Activated CD8-positive, alpha-beta T cell treated with anti-CD3 and anti-CD28 coated beads for 36 hours (primary cell): ENCODE measurements at regions not wholly inside any gene's neighbourhood (a gene's known extent, or its start where the extent isn't known, plus 50 kb on each side); places are given as distances from the start of the nearest gene placed in this dataset.

Experiments
- ATAC-seq: fragments of 200-7000 bp; cut with Tn5 transposase; one replicate; pipeline ENCODE4 v1.10.0; 2021; ENCODE audit warnings: mild to moderate bottlenecking, moderate library complexity
- CTCF ChIA-PET: fragments of 350-600 bp; sonication (Branson Sonifier 250); formaldehyde crosslinking; loops from one replicate; lab custom pipeline; 2021; ENCODE audit warnings: antibody characterized with exemption; lab: Charles Lee
- POLR2A ChIA-PET: fragments of 350-600 bp; sonication (Branson Sonifier 250); formaldehyde crosslinking; loops from one replicate; lab custom pipeline; 2021; ENCODE audit warnings: antibody characterized with exemption; lab: Charles Lee
- DNase-seq: peaks from one replicate; pipeline ENCODE4 v3.0.0-alpha.2; 2020
- H3K27ac Mint-ChIP-seq: one replicate; pipeline ENCODE4 v1.8.0; 2021; ENCODE audit warnings: mild to moderate bottlenecking, mixed read lengths
- H3K27me3 Mint-ChIP-seq: one replicate; pipeline ENCODE4 v1.8.0; 2021; ENCODE audit warnings: mixed read lengths
- H3K36me3 Mint-ChIP-seq: one replicate; pipeline ENCODE4 v1.8.0; 2021; ENCODE audit warnings: low read depth, mixed read lengths
- H3K4me1 Mint-ChIP-seq: one replicate; pipeline ENCODE4 v1.8.0; 2021; ENCODE audit warnings: low read depth, mixed read lengths
- H3K4me3 Mint-ChIP-seq: one replicate; pipeline ENCODE4 v1.8.0; 2021; ENCODE audit warnings: mild to moderate bottlenecking, moderate library complexity, mixed read lengths
- H3K9me3 Mint-ChIP-seq: one replicate; pipeline ENCODE4 v1.8.0; 2021; ENCODE audit warnings: mixed read lengths
- intact Hi-C: fragments of 100-400 bp; cut with micrococcal nuclease; formaldehyde crosslinking; loops from one replicate; pipeline ENCODE4 v1.10.0; 2022
- TF ChIP-seq, protein P1 (sequence below): fragments of 200-600 bp; IDR thresholded peaks from one replicate; pipeline ENCODE4 v1.8.0; 2022; ENCODE audit warnings: antibody characterized with exemption, mild to moderate bottlenecking

DNA sequence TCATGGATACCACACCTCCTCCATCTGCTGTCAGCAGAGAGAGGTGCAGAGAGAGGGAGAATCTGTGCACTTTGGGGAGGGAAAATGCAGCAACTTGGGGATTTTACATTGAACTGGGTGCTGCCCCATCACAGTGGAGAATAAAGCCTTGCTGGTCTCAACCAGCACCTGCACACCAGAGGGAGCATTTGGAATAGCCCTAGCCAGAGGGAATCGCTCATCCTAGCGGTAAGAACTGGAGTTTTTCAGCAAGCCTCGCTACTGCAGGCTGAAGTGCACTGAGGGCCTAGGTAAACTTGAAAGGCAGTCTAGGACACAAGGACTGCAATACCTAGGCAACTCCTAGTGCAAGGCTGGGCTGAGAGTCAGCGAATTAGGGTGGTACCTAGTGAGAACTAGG is 148.7 kb downstream of the KDR start:
- intact Hi-C loops, result loop anchor here (10.0 kb wide), 1 partner anchor 198 kb away; no protein-coding TSS in a partner anchor
- H3K27me3 Mint-ChIP-seq, result peaks cover 13% of the 10 kb centered on the region
- H3K4me3 Mint-ChIP-seq, result no peak overlapping the region
- peaks cover 1% of the 10 kb centered on the region for H3K9me3 Mint-ChIP-seq
- ATAC-seq (no peak), DNase-seq (no peak)
- H3K27ac Mint-ChIP-seq, result no peak overlapping the region
- H3K36me3 Mint-ChIP-seq, result no peaks in the 10 kb centered on the region
- ChIA-PET CTCF (no interaction called here), POLR2A (no interaction called here)
- H3K4me1 Mint-ChIP-seq, result no peaks in the 10 kb centered on the region
- TF ChIP-seq, protein P1, sequence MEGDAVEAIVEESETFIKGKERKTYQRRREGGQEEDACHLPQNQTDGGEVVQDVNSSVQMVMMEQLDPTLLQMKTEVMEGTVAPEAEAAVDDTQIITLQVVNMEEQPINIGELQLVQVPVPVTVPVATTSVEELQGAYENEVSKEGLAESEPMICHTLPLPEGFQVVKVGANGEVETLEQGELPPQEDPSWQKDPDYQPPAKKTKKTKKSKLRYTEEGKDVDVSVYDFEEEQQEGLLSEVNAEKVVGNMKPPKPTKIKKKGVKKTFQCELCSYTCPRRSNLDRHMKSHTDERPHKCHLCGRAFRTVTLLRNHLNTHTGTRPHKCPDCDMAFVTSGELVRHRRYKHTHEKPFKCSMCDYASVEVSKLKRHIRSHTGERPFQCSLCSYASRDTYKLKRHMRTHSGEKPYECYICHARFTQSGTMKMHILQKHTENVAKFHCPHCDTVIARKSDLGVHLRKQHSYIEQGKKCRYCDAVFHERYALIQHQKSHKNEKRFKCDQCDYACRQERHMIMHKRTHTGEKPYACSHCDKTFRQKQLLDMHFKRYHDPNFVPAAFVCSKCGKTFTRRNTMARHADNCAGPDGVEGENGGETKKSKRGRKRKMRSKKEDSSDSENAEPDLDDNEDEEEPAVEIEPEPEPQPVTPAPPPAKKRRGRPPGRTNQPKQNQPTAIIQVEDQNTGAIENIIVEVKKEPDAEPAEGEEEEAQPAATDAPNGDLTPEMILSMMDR, result no peak

DNA sequence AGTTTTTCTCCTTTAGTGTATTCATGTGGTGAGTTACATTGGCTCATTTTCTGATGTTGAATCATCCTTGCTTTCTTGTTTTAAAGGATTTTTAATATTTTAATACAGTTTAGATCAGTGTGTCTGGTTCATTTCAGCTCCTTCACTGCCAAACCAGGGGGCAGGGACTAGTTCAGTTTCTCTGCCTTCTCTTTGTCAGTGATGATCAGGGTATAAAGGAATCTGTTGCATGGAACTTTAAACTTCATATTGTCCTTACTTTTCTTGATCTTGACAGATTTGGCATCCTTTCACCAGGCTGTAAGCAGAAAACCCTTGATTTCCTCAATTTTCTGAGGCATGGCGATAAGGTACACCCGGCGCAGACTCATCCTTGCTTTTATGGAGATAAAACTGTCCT is 149.4 kb downstream of the KDR start:
- H3K27me3 Mint-ChIP-seq, result peaks cover 13% of the 10 kb centered on the region
- TF ChIP-seq, protein P1, result no peak
- no peaks in the 10 kb centered on the region for H3K36me3 Mint-ChIP-seq
- H3K4me1 Mint-ChIP-seq, result no peaks in the 10 kb centered on the region
- ChIA-PET CTCF (no interaction called here), POLR2A (no interaction called here)
- H3K27ac Mint-ChIP-seq, result no peak overlapping the region
- DNase-seq, result no peak
- ATAC-seq, result no peak
- no peak overlapping the region for H3K4me3 Mint-ChIP-seq
- peaks cover 1% of the 10 kb centered on the region for H3K9me3 Mint-ChIP-seq
- intact Hi-C loops, result loop anchor here (10.0 kb wide), 1 partner anchor 199 kb away; no protein-coding TSS in a partner anchor

- TF ChIP-seq, protein P1, result no peak
- no peaks in the 10 kb centered on the region for H3K9me3 Mint-ChIP-seq
- DNase-seq, result no peak
- intact Hi-C loops, result loop anchor here (5.0 to 10.0 kb wide), 2 partner anchors 201 to 349 kb away; no protein-coding TSS in a partner anchor
- no peaks in the 10 kb centered on the region for H3K36me3 Mint-ChIP-seq
- POLR2A ChIA-PET, result no interaction called here
- no peak for ATAC-seq
- CTCF ChIA-PET, result interaction anchor here (1.5 to 3.4 kb wide), 3 partner anchors 17 to 348 kb away, joined by 5 to 16 read pairs (median 7); no protein-coding TSS in a partner anchor
- H3K27ac Mint-ChIP-seq, result no peak overlapping the region
- H3K4me1 Mint-ChIP-seq, result no peaks in the 10 kb centered on the region
- peaks cover 8% of the 10 kb centered on the region for H3K27me3 Mint-ChIP-seq
- no peak overlapping the region for H3K4me3 Mint-ChIP-seq
Observed at GRCh38 chr4:54973784-54974183, 151.6 kb downstream of the KDR start.

GRCh38 chr4:54971474-54971950 is 153.9 kb downstream of the KDR start:
- no peak overlapping the region for H3K4me3 Mint-ChIP-seq
- H3K27me3 Mint-ChIP-seq, result peaks cover 11% of the 10 kb centered on the region
- DNase-seq (peak; percentile 22), ATAC-seq (peak; percentile 51)
- no peaks in the 10 kb centered on the region for H3K36me3 Mint-ChIP-seq
- intact Hi-C loops, result loop anchor here (5.0 to 10.0 kb wide), 2 partner anchors 203 to 351 kb away; no protein-coding TSS in a partner anchor
- H3K9me3 Mint-ChIP-seq, result no peaks in the 10 kb centered on the region
- ChIA-PET POLR2A (no interaction called here), CTCF (interaction anchor here (0.6 to 3.4 kb wide), 25 partner anchors 8 to 425 kb away, joined by 3 to 19 read pairs (median 4); no protein-coding TSS in a partner anchor)
- TF ChIP-seq, protein P1, result peak; percentile 71
- no peaks in the 10 kb centered on the region for H3K4me1 Mint-ChIP-seq
- no peak overlapping the region for H3K27ac Mint-ChIP-seq

DNA sequence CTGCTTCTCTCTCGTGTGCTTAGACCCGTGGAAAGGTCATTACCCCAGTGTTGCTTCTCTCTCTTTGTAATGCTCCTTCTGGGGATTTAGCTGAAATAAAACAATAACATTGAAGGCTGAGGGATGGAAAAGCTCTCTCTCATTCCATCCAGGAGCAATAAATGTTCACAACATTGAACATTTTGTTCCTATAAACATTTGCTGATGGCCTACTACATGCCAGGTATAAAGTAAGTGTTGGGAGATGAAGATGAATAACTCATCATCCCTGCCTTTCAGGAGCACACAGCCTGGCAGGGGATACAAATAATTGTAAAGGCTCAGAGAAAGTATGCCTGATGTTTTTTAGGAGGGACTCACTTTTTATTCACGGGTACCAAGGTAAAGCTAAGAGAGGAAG is 158.1 kb downstream of the KDR start:
- ATAC-seq, result no peak
- Mint-ChIP-seq H3K4me1 (no peaks in the 10 kb centered on the region), H3K4me3 (no peak overlapping the region), H3K27ac (no peak overlapping the region), H3K36me3 (no peaks in the 10 kb centered on the region), H3K27me3 (peaks cover 3% of the 10 kb centered on the region), H3K9me3 (no peaks in the 10 kb centered on the region)
- TF ChIP-seq, protein P1, result no peak
- DNase-seq, result no peak
- intact Hi-C loops, result no loop called here
- ChIA-PET CTCF (interaction anchor here (1.0 kb wide), 1 partner anchor 378 kb away, joined by 3 read pairs; the partner anchor contains the start of gene SRD5A3), POLR2A (interaction anchor here (1.1 kb wide), 1 partner anchor 13 kb away, joined by 3 read pairs; no protein-coding TSS in a partner anchor)
